ENCODE measurements at regions not wholly inside any gene's neighbourhood (a gene's known extent, or its start where the extent isn't known, plus 50 kb on each side); places are given as distances from the start of the nearest gene placed in this dataset.
"Not testable (repeated sequence)": the region's sequence is repeated elsewhere in the genome, so short reads cannot be mapped to it uniquely, and the experiment has no call there.

DNA sequence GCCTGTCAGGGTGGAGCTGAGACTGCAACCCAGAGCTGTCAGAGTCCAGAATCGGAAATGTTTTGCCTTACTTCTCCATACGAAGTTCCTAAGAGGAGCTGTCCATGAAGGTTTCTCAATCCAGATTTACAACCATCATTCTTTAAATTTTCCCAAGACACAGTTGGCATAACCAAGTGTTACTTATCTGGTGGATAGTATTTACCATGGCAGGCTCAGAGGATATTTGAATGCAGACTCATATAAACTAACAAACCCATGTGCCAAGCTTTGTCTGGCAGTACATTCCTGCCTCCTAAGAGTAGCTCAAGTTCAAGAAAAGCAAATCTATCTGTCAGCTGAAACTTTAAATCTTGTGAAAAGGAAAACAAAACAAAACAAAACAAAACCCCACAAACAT lies 267.9 kb downstream of the ZNF326 start:
- DNase-seq (ENCODE audit: extremely low read depth, low read depth) = no peak
- H3K4me3 ChIP-seq (replicated peaks; ENCODE audit: low read depth, low read length) = no peak overlapping the region

DNA sequence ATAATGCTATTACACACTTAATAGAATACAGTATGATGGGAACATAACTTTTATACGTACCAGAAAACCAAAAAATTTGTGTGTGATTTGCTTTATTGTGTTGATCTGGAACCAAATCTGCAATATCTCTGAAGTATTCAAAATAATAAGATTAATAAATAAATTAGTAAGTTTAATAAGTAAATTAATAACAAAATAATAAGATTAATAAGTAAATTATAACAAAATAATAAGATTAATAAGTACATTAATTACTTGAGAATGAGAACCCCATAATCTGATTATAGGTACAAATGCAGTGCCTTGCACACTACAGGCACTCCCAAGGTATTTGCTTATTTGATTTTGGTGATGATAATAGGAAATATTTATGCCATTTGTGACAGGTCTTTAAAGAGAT lies 267.4 kb downstream of the ZNF326 start:
- DNase-seq (ENCODE audit: extremely low read depth, low read depth) = no peak
- no peak overlapping the region for H3K4me3 ChIP-seq (replicated peaks; ENCODE audit: low read depth, low read length)
- TF ChIP-seq, protein P1, sequence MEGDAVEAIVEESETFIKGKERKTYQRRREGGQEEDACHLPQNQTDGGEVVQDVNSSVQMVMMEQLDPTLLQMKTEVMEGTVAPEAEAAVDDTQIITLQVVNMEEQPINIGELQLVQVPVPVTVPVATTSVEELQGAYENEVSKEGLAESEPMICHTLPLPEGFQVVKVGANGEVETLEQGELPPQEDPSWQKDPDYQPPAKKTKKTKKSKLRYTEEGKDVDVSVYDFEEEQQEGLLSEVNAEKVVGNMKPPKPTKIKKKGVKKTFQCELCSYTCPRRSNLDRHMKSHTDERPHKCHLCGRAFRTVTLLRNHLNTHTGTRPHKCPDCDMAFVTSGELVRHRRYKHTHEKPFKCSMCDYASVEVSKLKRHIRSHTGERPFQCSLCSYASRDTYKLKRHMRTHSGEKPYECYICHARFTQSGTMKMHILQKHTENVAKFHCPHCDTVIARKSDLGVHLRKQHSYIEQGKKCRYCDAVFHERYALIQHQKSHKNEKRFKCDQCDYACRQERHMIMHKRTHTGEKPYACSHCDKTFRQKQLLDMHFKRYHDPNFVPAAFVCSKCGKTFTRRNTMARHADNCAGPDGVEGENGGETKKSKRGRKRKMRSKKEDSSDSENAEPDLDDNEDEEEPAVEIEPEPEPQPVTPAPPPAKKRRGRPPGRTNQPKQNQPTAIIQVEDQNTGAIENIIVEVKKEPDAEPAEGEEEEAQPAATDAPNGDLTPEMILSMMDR (IDR thresholded peaks at IDR 0.05; ENCODE audit: low read depth, low read length, missing control alignments) = no peak

More for the DNA sequence above, 267.9 kb downstream of the ZNF326 start:
- TF ChIP-seq, protein P1 (IDR thresholded peaks at IDR 0.05; ENCODE audit: low read depth, low read length, missing control alignments) = no peak

DNA sequence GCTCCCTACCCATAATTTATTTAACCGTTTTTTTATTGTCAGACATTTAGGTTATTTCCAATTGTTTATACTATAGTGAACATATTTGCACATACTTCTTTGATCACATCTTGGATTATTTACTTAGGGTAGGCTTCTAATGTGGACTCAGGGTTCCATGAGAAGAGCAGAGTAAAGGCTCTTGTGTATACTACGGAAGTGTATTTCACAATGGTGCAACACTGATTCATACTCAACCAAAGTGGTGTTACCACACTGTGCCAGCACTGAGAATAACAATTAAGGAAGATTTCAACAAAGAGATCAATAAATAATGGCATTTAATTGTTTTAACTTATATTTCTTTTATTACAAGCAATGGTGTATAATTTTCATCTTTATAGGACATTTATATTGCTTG lies 251.2 kb downstream of the ZNF326 start:
- TF ChIP-seq, protein P1 (IDR thresholded peaks at IDR 0.05; ENCODE audit: low read depth, low read length, missing control alignments) = no peak
- no peak for DNase-seq (ENCODE audit: extremely low read depth, low read depth)
- no peak overlapping the region for H3K4me3 ChIP-seq (replicated peaks; ENCODE audit: low read depth, low read length)

DNA sequence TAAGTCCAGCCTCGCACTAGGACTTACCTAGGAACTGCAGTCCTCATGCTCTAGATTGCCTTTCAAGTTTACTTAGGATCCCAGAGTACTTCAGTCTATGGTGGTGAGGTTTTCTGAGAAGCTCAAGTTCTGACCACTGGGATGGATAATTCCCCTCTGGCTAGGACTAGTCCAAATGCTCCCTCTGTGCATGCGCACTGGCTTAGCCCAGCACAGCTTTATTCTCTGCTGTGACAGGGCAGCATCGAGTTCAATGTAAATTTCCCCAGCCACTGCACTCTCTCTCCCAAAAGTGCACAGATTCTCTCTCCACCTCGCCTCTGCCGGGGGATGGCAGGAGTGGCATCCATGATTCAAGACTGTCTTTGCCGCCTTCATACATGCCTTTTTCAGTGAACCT lies 241.6 kb downstream of the ZNF326 start:
- TF ChIP-seq, protein P1 (IDR thresholded peaks at IDR 0.05; ENCODE audit: low read depth, low read length, missing control alignments) = no peak
- no peak overlapping the region for H3K4me3 ChIP-seq (replicated peaks; ENCODE audit: low read depth, low read length)
- no peak for DNase-seq (ENCODE audit: extremely low read depth, low read depth)

DNA sequence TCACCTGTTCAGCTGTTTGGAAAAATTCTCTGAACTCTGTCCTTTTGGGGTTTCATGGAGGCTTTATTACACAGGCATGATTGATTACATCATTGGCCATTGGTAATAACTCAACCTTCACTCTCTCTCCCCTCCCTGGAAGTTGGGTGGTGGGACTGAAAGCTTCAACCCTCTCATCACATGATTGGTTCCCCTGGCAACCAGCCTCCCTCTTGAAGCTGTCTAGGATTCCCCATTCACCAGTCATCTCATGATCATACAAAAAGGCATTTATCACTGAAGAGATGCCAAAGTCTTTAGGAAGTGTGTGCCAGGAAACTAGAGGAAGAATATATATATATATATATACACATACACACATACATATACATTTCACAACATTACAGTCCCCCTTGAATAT lies 228.5 kb downstream of the ZNF326 start:
- TF ChIP-seq, protein P1 (IDR thresholded peaks at IDR 0.05; ENCODE audit: low read depth, low read length, missing control alignments) = no peak
- H3K4me3 ChIP-seq (replicated peaks; ENCODE audit: low read depth, low read length) = no peak overlapping the region
- no peak for DNase-seq (ENCODE audit: extremely low read depth, low read depth)

DNA sequence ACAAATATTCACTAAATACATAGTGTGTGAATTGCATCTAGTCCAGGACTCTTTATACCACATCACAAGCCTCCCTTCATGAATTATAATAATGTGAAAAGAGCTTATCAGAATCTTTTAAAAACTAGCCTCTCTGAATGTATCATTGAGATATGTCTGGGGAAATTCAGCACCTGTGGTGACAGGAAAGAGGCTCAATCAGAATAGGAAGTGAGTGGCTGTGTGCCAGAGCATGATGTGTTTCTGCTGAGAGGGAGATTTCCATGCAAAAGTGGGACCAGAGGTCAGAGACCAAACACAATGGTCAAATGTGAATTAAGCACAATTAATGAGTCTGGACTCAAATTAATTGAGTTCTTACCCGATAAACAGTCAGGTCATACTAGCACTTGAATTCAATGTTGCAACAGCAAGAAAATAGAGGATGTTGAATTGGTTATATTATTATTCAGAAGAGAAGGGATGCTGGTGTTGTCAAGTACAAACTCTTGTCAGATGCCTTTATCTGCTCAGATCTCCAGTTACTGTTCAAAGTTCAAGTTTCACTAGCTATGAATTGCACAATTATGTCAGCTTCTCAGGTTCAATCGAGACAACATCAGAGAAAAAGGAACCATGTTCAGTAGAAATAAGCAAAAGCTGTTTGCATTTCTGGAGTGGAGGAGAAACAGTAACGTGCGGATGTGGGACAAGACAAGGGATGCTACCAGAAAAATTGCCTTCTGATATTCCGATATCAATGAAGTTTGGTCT lies 226.2 kb downstream of the ZNF326 start:
- TF ChIP-seq, protein P1 (IDR thresholded peaks at IDR 0.05; ENCODE audit: low read depth, low read length, missing control alignments) = no peak
- H3K4me3 ChIP-seq (replicated peaks; ENCODE audit: low read depth, low read length) = no peak overlapping the region
- no peak for DNase-seq (ENCODE audit: extremely low read depth, low read depth)

DNA sequence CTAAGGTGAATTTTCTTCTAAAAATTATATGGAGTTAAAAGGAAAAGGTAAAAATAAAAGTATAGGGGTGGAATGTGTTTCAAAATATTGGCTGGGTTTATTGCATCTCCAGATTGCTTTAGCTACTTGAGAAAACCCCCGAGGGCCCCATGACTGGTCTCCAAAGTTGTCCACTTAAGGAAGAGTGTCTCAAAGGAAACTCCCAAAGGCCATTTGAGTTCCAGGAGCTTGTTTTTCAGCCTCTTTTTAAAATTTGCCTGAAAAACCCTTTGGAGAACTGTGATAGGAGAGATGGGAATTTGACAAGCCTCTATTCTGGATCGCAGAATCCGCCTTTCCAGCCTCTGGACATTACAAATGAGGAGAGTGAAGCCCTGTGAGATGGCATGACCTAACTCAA lies 225.6 kb downstream of the ZNF326 start:
- DNase-seq (ENCODE audit: extremely low read depth, low read depth) = no peak
- TF ChIP-seq, protein P1 (IDR thresholded peaks at IDR 0.05; ENCODE audit: low read depth, low read length, missing control alignments) = no peak
- no peak overlapping the region for H3K4me3 ChIP-seq (replicated peaks; ENCODE audit: low read depth, low read length)

DNA sequence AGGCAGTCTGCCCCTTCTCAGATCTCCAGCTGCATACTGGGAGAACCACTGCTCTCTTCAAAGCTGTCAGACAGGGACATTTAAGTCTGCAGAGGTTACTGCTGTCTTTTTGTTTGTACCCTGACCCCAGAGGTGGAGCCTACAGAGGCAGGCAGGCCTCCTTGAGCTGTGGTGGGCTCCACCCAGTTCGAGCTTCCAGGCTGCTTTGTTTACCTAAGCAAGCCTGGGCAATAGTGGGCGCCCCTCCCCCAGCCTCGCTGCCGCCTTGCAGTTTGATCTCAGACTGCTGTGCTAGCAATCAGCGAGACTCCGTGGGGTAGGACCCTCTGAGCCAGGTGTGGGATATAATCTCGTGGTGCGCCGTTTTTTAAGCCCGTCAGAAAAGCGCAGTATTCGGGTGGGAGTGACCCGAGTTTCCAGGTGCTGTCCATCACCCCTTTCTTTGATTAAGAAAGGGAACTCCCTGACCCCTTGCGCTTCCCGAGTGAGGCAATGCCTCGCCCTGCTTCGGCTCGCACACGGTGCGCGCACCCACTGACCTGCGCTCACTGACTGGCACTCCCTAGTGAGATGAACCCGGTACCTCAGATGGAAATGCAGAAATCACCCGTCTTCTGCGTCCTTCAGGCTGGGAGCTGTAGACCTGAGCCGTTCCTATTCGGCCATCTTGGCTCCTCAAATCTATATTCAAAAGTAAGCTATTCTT lies 224.4 kb downstream of the ZNF326 start:
- not testable (repeated sequence) for H3K4me3 ChIP-seq (replicated peaks; ENCODE audit: low read depth, low read length); DNase-seq (ENCODE audit: extremely low read depth, low read depth)

All from HFF-Myc (cell line).